ENCODE measurements at regions not wholly inside any gene's neighbourhood (a gene's known extent, or its start where the extent isn't known, plus 50 kb on each side); places are given as distances from the start of the nearest gene placed in this dataset.

GRCh38 chr2:42849311-42849710 lies 56.9 kb upstream of the HAAO start:
- no peak for DNase-seq

GRCh38 chr2:42848726-42849290 lies 56.4 kb upstream of the HAAO start:
- DNase-seq: no peak

GRCh38 chr2:42848265-42848664 lies 55.9 kb upstream of the HAAO start:
- DNase-seq: no peak

- no peak for DNase-seq
Observed at GRCh38 chr2:42847596-42848151, 55.3 kb upstream of the HAAO start.

GRCh38 chr2:42846932-42847595 lies 54.7 kb upstream of the HAAO start:
- DNase-seq: no peak

GRCh38 chr2:42846026-42846425 lies 53.6 kb upstream of the HAAO start:
- no peak for DNase-seq

- DNase-seq: no peak
Observed at GRCh38 chr2:42844901-42845821, 52.8 kb upstream of the HAAO start.

- no peak for DNase-seq
Observed at GRCh38 chr2:42844366-42844765, 52.0 kb upstream of the HAAO start.

- DNase-seq: no peak
Observed at GRCh38 chr2:42843611-42844010, 51.2 kb upstream of the HAAO start.

- DNase-seq: no peak
Observed at GRCh38 chr2:42843131-42843530, 50.7 kb upstream of the HAAO start.

GRCh38 chr2:42842466-42842865 lies 50.1 kb upstream of the HAAO start:
- no peak for DNase-seq
